H9 (cell line): ENCODE measurements at regions not wholly inside any gene's neighbourhood (a gene's known extent, or its start where the extent isn't known, plus 50 kb on each side); places are given as distances from the start of the nearest gene placed in this dataset.

ENCODE experiments used
- DNase-seq: peaks from one replicate; pipeline ENCODE4 v3.0.0-alpha.2; 2017
- H2AFZ ChIP-seq: one replicate; pipeline ENCODE4 v1.6.1; 2013; ENCODE audit warnings: mild to moderate bottlenecking, low read length, control low read depth, moderate library complexity
- H2AK5ac ChIP-seq: 2 replicates; pipeline ENCODE4 v1.6.1; 2013; ENCODE audit warnings: low read length, control low read depth, mixed read lengths; ENCODE audit not compliant: insufficient read length
- H2BK120ac ChIP-seq: one replicate; pipeline ENCODE4 v1.6.1; 2013; ENCODE audit warnings: low read depth, mild to moderate bottlenecking, low read length, control low read depth, inconsistent platforms; ENCODE audit not compliant: poor library complexity, severe bottlenecking
- H2BK12ac ChIP-seq: 2 replicates; pipeline ENCODE4 v1.6.1; 2013; ENCODE audit warnings: low read length, control low read depth, mixed read lengths, low read depth; ENCODE audit not compliant: insufficient read length
- H2BK15ac ChIP-seq: 2 replicates; pipeline ENCODE4 v1.6.1; 2013; ENCODE audit warnings: low read depth, low read length, control low read depth
- H2BK20ac ChIP-seq: one replicate; pipeline ENCODE4 v1.6.1; 2013; ENCODE audit warnings: low read depth, mild to moderate bottlenecking, low read length, control low read depth, inconsistent platforms; ENCODE audit not compliant: poor library complexity, severe bottlenecking
- H2BK5ac ChIP-seq: 2 replicates; pipeline ENCODE4 v1.6.1; 2013; ENCODE audit warnings: low read length, control low read depth, mixed read lengths; ENCODE audit not compliant: insufficient read length
- H3K14ac ChIP-seq: 2 replicates; pipeline ENCODE4 v1.6.1; 2013; ENCODE audit warnings: low read length, control low read depth; ENCODE audit not compliant: insufficient read depth
- H3K18ac ChIP-seq: 2 replicates; pipeline ENCODE4 v1.6.1; 2013; ENCODE audit warnings: low read depth, mild to moderate bottlenecking, mixed read lengths, low read length, control low read depth; ENCODE audit not compliant: insufficient read length
- H3K23ac ChIP-seq: 2 replicates; pipeline ENCODE4 v1.6.1; 2013; ENCODE audit warnings: low read length, control low read depth, mixed read lengths, low read depth; ENCODE audit not compliant: insufficient read length
- H3K23me2 ChIP-seq: 2 replicates; pipeline ENCODE4 v1.6.1; 2013; ENCODE audit warnings: low read depth, mild to moderate bottlenecking, mixed read lengths, low read length, control low read depth; ENCODE audit not compliant: insufficient read length, poor library complexity, severe bottlenecking
- H3K27ac ChIP-seq: 2 replicates; pipeline ENCODE4 v1.5.1; 2013; ENCODE audit warnings: low read length, control low read depth, mixed read lengths, low read depth; ENCODE audit not compliant: insufficient read length
- H3K27me3 ChIP-seq: 2 replicates; pipeline ENCODE4 v1.6.1; 2013; ENCODE audit warnings: low read length, control low read depth, inconsistent platforms; ENCODE audit not compliant: insufficient read depth
- H3K4ac ChIP-seq: 2 replicates; pipeline ENCODE4 v1.6.1; 2013; ENCODE audit warnings: low read depth, mild to moderate bottlenecking, control low read depth, inconsistent platforms, low read length, moderate library complexity
- H3K4me1 ChIP-seq: 2 replicates; pipeline ENCODE4 v1.6.1; 2013; ENCODE audit warnings: low read length, control low read depth, inconsistent platforms; ENCODE audit not compliant: insufficient read depth
- H3K4me2 ChIP-seq: 2 replicates; pipeline ENCODE4 v1.6.1; 2013; ENCODE audit warnings: low read length, control low read depth, mixed read lengths; ENCODE audit not compliant: insufficient read length, insufficient read depth
- H3K56ac ChIP-seq: 2 replicates; pipeline ENCODE4 v1.6.1; 2013; ENCODE audit warnings: low read depth, mild to moderate bottlenecking, mixed read lengths, low read length, control low read depth; ENCODE audit not compliant: insufficient read length
- H3K79me1 ChIP-seq: 2 replicates; pipeline ENCODE4 v1.6.1; 2013; ENCODE audit warnings: low read depth, mild to moderate bottlenecking, moderate library complexity, low read length, control low read depth, inconsistent platforms; ENCODE audit not compliant: insufficient read depth, poor library complexity, severe bottlenecking
- H3K79me2 ChIP-seq: 2 replicates; pipeline ENCODE4 v1.6.1; 2013; ENCODE audit warnings: low read length, control low read depth, inconsistent platforms; ENCODE audit not compliant: insufficient read depth
- H3K9ac ChIP-seq: 2 replicates; pipeline ENCODE4 v1.6.1; 2013; ENCODE audit warnings: low read length, control low read depth, mixed read lengths; ENCODE audit not compliant: insufficient read length; ENCODE audit errors: extremely low read depth
- H3K9me3 ChIP-seq: one replicate; pipeline ENCODE4 v1.6.1; 2013; ENCODE audit warnings: low read depth, low read length, inconsistent platforms; ENCODE audit not compliant: control insufficient read depth
- H3T11ph ChIP-seq: one replicate; pipeline ENCODE4 v1.6.1; 2013; ENCODE audit warnings: mild to moderate bottlenecking, low read length, control low read depth, inconsistent platforms
- H4K20me1 ChIP-seq: one replicate; pipeline ENCODE4 v1.6.1; 2013; ENCODE audit not compliant: control insufficient read depth, insufficient read length, insufficient read depth
- H4K5ac ChIP-seq: 2 replicates; pipeline ENCODE4 v1.6.1; 2013; ENCODE audit warnings: low read depth, mild to moderate bottlenecking, mixed read lengths, low read length, control low read depth; ENCODE audit not compliant: insufficient read length
- H4K8ac ChIP-seq: replicated peaks from 2 replicates; pipeline ENCODE4 v1.6.1; 2013; ENCODE audit warnings: low read length, control low read depth, mixed read lengths, low read depth; ENCODE audit not compliant: insufficient read length
- H4K91ac ChIP-seq: 2 replicates; pipeline ENCODE4 v1.6.1; 2013; ENCODE audit warnings: low read depth, mild to moderate bottlenecking, moderate library complexity, mixed read lengths, low read length, control low read depth; ENCODE audit not compliant: insufficient read length
- H3K27ac Mint-ChIP-seq, 3 experiments: 2 replicates in 2 of 3; 3 replicates in 1 of 3; pipeline ENCODE4 v1.8.0; 2020 to 2021; ENCODE audit warnings: mixed read lengths in 3 of 3, mild to moderate bottlenecking in 1 of 3, moderate library complexity in 1 of 3
- H3K27me3 Mint-ChIP-seq: 2 replicates; pipeline ENCODE4 v1.8.0; 2021; ENCODE audit warnings: low read depth, mild to moderate bottlenecking, moderate library complexity, mixed read lengths
- H3K36me3 Mint-ChIP-seq, 3 experiments: 2 replicates in 2 of 3; 3 replicates in 1 of 3; pipeline ENCODE4 v1.8.0; 2020 to 2021; ENCODE audit warnings: low read depth in 3 of 3, mixed read lengths in 3 of 3; ENCODE audit not compliant: insufficient read depth in 1 of 3
- H3K4me1 Mint-ChIP-seq, 2 experiments: 2 replicates each; pipeline ENCODE4 v1.8.0; 2020; ENCODE audit warnings: mixed read lengths in 2 of 2
- H3K4me3 Mint-ChIP-seq, 2 experiments: 2 replicates in 1 of 2; 3 replicates in 1 of 2; pipeline ENCODE4 v1.8.0; 2020 to 2021; ENCODE audit warnings: mild to moderate bottlenecking in 2 of 2, mixed read lengths in 2 of 2, moderate library complexity in 1 of 2
- H3K9me3 Mint-ChIP-seq, 2 experiments: 2 replicates in 1 of 2; 3 replicates in 1 of 2; pipeline ENCODE4 v1.8.0; 2020; ENCODE audit warnings: mild to moderate bottlenecking in 2 of 2, mixed read lengths in 2 of 2, moderate library complexity in 1 of 2
- TF ChIP-seq, protein P1 (sequence below): fragments of 200-600 bp; sonication (generic); conservative IDR thresholded peaks from 3 replicates; pipeline ENCODE4 v1.8.0; 2021; ENCODE audit warnings: antibody characterized with exemption, mild to moderate bottlenecking

DNA sequence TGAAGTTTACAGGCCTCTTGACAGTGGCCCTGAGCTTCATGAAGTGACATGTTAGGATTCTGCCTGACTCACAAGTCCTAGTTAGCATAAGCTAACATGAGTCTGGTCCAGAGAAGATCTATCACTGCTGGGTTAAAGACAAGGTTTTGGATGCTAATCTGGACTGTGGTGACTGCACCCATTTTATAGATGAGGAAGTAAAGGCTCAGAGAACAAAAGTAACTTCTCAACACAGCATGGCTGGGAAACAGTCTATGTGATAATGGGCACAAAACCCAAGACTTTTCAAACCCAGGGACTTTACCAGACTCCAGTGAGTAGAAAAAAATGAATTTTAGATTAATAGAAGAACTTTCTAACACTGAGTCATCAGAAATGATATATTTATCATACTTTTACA is 236.8 kb upstream of the IRX5 start:
- H2BK12ac ChIP-seq: no peak overlapping the region
- H2BK5ac ChIP-seq: no peak overlapping the region
- H2AK5ac ChIP-seq: no peak overlapping the region
- no peaks in the 10 kb centered on the region for H3K79me2 ChIP-seq
- no peak overlapping the region for H3K4me2 ChIP-seq
- H2BK120ac ChIP-seq: no peak overlapping the region
- Mint-ChIP-seq H3K27ac (no peak overlapping the region), H3K4me3 (no peak overlapping the region), H3K27me3 (peaks cover 2% of the 10 kb centered on the region; the same call in 1 of the 2 replicates), H3K9me3 (peaks cover 0 to 2% of the 10 kb centered on the region in 2 experiments; a peak in 1 of 5 replicates), H3K36me3 (0 out of 7 replicates have a peak, but pooled peaks cover 0 to 4% (median 0%) of the 10 kb centered on the region in 3 experiments), H3K4me1 (peaks cover 20 to 22% of the 10 kb centered on the region in 2 experiments)
- no peak overlapping the region for H4K91ac ChIP-seq
- H2BK20ac ChIP-seq: no peak overlapping the region
- no peak overlapping the region for H3K23ac ChIP-seq
- H3K14ac ChIP-seq: no peak overlapping the region
- no peak overlapping the region for H4K8ac ChIP-seq
- DNase-seq: no peak
- peaks cover 3% of the 10 kb centered on the region; the same call in 1 of the 2 replicates for H3K4me1 ChIP-seq
- H3K23me2 ChIP-seq: no peaks in the 10 kb centered on the region
- H3K27ac ChIP-seq: no peak overlapping the region
- TF ChIP-seq, protein P1, sequence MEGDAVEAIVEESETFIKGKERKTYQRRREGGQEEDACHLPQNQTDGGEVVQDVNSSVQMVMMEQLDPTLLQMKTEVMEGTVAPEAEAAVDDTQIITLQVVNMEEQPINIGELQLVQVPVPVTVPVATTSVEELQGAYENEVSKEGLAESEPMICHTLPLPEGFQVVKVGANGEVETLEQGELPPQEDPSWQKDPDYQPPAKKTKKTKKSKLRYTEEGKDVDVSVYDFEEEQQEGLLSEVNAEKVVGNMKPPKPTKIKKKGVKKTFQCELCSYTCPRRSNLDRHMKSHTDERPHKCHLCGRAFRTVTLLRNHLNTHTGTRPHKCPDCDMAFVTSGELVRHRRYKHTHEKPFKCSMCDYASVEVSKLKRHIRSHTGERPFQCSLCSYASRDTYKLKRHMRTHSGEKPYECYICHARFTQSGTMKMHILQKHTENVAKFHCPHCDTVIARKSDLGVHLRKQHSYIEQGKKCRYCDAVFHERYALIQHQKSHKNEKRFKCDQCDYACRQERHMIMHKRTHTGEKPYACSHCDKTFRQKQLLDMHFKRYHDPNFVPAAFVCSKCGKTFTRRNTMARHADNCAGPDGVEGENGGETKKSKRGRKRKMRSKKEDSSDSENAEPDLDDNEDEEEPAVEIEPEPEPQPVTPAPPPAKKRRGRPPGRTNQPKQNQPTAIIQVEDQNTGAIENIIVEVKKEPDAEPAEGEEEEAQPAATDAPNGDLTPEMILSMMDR: no peak
- no peaks in the 10 kb centered on the region for H4K20me1 ChIP-seq
- no peak overlapping the region for H3K9ac ChIP-seq
- H4K5ac ChIP-seq: no peak overlapping the region
- H3K27me3 ChIP-seq: no peaks in the 10 kb centered on the region
- H3K56ac ChIP-seq: no peak overlapping the region
- H2AFZ ChIP-seq: no peak overlapping the region
- H3K9me3 ChIP-seq: no peaks in the 10 kb centered on the region
- no peak overlapping the region for H2BK15ac ChIP-seq
- H3T11ph ChIP-seq: no peak overlapping the region
- H3K18ac ChIP-seq: no peak overlapping the region
- no peak overlapping the region for H3K4ac ChIP-seq
- H3K79me1 ChIP-seq: no peaks in the 10 kb centered on the region
